HG02938 (cell line): ENCODE measurements at regions not wholly inside any gene's neighbourhood (a gene's known extent, or its start where the extent isn't known, plus 50 kb on each side); places are given as distances from the start of the nearest gene placed in this dataset.
"Not testable (repeated sequence)": the region's sequence is repeated elsewhere in the genome, so short reads cannot be mapped to it uniquely, and the experiment has no call there.

ENCODE experiments used
- ATAC-seq: cut with Tn5 transposase; IDR thresholded peaks from one replicate; pipeline ENCODE4 v1.9.1; 2021; ENCODE audit warnings: mild to moderate bottlenecking, moderate library complexity; ENCODE audit not compliant: unreplicated experiment

DNA sequence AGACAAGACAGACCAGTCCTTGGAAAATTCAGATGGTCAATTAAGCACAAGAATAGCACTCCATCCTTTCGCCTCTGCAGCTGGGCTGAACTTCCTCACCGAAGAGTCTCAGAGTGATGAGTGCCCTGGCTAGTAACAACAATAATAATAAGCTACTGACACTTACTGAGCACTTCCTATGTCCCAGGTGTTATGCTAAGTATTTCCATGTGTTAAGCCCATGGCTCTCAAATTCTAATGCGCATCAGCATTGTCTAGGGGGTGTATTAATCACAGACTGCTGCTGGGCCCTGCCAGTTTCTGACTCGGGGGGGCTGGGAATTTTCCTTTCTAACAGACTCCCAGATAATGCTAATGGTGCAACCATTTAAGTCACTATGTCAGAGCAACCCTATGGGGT, 118.2 kb upstream of the LRFN2 start:
- ATAC-seq, result no peak

DNA sequence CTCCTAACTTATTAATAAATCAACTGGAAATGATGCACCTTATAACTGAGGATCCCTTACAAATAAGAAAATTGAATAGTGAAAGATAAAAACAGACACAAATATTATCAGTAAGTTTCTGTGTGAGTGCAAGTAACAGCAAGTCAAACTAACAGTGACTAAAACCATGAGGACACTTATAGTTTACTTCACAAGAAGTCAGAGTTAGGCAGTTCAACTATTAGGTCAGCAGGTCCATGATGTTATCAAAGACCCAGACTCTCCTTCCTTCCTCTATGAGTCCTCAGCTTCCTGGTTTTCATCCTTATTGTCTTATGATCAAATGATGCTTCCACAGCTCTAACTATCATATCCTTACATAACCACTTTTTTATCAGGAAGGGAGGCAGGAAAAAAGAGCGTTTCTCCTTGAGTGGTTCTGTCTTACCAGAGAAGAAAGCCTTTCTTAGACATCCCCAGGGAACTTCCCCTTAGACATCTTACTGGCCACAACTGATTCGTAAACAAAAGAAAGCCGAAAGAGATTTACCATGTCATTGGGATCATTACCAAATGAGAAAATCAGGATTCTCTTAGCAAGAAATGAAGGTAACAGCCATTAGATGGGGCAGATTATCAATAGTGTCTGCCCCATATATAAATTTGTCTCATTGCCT, 114.3 kb upstream of the LRFN2 start:
- no peak for ATAC-seq

DNA sequence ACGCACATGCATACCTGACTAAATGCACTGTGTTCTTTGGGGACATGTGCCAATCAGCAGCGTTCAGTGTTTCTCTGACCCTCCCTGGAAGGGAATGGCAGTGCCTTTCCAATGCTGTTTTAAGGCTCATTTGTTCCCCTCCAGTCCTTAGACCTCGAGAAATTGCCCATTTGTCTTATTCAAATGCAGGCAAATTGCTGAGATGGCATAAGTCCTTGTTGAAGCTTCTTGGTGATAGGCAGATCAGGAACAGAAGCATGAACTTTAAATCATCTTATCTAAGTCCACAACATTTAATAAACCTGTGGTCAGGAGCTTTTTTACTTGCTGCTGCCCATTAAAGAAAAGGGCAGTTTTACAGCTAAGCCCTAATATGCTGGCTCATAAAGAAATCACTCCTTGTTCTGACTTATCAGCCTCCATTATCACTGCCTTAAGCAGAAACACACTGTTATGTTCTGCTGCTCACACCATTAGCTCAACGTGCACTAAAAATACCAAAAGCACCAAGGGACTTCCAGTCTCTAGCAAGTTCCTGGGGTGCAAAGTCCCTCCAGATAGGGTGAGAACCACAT, 112.9 kb upstream of the LRFN2 start:
- no peak for ATAC-seq

DNA sequence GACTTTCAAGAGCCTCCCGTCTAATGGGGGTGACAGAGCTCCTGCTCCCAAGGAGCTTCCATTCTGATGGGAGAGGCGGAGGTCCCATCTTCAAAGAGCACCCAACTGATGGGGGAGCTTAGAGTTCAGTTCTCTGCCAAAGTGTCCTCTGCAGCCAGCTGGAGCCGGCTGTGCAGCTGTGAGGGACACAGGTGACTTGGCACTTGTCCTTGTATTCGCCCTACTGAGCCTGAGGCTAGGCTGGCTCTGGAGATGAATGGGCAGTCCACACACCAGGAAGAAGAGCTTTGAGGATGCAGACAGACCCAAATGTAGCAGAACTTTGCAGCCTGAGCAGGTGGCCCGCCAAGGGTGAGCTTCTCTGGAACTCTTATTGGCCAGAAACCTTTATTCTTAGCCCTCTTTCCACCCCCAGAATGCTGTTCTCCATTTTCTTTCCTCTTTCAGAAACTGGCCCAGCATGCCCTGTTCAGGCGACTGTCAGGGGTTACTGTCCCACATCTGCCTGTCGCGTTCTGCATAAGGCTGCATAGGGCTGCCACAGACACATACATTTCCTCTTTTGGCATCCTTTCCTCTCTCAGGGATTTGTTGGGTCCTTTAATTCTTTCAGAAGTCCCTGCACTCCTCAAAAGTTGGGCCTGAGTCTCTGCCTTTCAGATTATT, 108.7 kb upstream of the LRFN2 start:
- ATAC-seq, result no peak

DNA sequence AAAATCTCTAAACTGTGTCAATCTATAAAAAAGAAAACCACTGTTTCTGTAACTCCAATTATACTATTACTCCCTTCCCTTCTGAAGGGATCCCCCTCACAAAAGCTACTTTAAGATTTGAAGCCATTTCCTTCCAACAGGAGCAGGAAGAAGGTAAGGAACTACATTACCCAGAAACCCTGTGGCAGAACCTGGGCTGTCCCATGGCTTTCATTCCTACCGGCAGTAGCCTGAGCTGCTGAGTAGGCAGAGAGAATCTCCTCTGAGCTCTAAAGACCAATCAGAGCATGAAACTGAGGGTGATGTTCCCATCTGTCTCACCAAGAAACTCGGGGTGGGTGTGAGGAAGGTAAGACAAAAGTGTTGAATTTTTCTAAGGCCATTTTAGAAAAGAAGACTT, 108.0 kb upstream of the LRFN2 start:
- no peak for ATAC-seq

DNA sequence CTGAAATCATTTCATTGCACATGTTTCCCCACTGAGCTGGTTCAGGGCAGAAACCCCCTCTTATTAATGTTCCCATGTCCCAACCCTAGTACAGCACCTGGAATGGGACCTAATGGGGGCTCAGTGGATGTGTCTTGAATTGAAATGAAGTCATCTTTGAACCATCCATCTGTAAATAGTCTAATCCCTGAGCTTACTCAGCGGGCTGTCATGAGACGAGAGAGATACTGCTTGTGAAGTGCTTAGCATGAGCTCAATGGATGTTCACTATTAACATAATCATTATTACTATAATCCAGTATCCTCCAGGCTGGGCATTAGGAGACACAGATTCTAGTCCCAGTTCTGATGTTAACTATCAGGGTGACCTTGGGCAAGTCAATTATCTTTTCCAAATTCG, 106.6 kb upstream of the LRFN2 start:
- ATAC-seq, result no peak

DNA sequence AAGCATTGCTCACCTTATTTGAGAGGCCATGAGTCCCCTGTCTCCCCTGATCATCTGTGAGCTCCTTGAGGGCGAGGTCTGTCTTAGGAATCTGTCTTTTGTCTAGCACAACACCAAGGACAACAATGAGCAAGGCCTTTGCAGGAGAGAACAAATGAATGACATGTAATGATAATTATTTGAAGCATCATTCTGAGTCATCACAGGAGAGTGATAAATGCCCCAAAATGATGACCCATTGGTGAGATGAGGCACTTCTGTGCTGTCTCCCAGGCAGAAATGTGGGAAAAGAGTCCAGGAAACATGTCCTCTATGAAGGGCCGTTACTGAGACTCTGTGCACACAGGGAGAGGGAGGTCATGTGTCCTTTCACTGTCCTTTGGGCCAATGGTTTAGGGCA, 105.2 kb upstream of the LRFN2 start:
- ATAC-seq, result no peak

DNA sequence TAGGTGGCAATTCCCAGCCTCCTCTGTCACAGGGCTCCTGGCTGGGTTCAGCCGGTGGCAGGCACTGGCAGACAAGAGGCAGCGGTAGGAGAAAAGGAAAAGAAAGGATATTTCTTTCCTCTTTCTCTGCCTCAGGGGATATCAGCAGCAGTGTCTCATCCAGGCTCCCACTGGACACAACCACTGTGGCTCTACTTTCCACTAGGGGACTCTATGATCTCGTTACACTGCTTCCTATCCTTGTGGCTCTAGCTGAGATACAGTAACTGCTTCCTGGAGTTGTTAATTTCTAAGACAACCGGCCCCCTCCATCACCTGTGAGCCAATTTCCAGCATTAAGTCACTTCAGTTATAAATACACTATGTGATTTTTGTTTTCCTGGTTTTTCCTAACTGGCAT, 102.0 kb upstream of the LRFN2 start:
- ATAC-seq, result no peak

DNA sequence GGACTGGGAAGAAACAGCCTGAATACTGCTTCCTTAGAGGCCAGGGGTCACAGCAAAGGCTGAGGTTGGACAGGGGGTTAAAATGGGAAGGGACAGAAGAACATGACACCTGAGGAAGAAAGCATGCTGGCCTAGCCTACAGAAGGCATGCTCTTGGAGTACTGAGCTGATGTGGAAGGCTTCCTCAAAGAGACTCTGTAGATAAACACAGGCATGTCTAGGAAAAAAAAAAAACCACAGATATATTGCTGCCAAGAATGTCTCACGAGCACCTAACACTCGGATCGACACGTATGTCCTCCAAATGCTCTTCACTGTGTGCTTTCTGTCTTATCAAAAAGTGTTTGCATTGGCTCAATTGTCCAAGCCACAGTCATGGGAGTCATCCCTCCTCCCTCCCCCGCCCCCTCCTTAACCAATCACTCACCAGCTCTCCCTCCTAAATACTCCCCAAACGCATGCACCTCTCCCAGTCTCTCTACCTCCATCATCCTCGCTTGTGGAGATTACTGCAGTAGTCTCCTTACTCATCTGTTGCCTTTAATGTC, 101.1 kb upstream of the LRFN2 start:
- ATAC-seq, result no peak

DNA sequence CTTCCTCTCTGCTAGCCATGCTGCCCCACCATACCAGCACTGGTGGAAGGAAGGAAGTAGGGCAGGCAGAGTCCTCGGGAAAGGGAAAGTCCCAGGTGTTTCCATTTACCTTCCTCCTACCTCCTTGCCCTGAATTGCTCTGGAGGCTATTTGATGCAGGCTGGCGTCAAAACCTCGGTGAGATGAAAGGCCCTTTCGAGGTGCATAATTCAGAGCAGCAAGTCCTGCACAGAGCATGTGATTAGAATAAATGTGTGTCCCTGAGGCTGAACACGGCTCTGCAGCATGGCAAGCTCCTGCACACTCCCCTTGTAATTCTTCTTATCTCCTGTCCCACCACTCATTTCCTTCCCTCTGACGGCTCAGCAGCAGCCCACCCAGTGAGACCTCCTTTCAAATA, 98.7 kb upstream of the LRFN2 start:
- ATAC-seq, result no peak

DNA sequence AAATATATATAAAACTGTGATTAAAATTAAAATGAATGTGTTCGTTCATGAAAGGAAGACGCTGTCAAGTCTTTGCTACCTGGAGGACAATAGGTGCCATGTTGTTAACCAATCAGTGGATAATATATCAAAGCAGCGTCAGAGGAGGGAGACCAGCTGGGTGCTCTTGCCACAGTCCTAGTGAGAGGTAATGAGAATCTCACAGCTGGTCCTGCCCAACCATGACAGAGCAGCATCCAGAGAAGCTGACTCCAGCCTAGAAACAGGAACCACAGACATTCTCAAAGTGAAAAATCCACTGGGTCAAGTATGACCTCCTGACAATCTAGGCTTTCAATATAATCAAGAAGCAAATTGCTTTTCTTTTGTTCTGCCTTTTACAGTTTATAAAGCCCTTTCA, 94.5 kb upstream of the LRFN2 start:
- ATAC-seq, result no peak

DNA sequence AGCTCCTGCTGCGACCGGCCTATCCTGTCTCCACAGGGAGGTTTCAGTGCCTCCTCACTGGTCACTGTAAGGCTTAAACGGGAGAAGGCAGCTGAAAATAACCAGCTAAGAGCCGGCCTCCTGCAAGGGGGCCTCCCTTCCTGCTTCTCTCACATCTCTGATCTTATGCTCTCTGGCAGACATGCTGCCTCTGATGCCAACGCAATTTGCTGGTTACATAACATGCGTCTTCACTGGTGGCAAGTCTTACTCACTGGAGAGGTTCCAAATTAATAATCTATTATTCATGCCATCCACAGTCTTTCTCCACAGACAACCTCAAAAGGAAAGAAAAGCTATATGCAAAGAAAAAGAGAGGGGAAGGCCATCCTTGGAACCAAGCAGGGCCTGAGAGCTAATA, 91.8 kb upstream of the LRFN2 start:
- ATAC-seq, result no peak

DNA sequence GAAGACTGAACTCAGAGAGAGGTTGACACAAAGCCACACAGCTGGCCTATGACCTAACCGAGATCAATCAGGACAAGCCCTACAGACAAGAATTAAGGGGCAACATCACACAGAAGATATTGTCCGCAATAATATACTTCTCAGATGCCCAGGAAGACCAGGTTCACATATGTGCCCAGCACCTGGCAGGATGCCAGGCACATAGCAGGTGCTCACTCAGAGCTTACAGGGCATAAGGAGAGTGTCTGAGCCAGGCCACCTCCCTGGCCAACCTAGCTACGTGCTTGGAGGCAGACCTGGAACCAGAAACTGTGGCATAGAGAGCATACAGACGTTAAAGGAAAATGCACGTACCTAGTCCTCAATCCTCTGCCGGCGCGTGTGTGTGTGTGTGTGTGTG, 87.0 kb upstream of the LRFN2 start:
- ATAC-seq, result no peak

DNA sequence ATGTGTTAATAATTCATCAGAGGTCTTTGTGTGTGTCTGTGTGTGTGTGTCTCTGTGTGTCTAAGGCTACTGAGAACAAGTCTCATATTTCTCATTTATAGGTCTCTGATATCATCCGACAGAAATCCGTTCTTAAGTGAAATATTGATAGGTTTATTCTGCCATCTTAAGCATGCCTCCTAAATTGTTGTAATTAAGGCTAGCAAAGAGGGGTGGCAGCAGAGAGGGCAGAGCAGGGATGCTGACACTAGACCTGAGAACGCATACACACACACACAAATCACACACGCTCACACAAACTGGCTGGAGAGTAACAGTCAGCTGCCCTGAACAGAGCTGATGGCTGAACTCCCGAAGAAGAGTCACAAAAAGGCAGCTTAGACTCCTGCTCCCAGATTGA, 84.9 kb upstream of the LRFN2 start:
- ATAC-seq, result no peak

DNA sequence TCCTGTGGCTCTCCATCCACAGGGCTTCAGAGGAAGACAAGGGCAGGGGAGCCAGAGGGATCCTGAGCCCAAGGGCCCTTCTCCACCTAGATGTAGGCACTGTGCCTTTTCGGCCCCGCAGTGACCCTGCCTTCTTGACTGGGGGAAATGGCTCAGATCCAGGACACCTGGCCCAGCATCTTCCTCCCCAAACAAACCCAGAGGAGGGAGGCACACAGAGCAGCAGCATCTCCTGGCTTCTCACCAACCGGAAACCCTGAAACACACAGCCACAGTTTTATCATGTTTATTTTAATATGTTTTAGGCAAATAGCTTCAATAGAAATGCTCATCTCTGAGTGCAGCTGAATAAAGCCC, 84.5 kb upstream of the LRFN2 start:
- no peak for ATAC-seq

DNA sequence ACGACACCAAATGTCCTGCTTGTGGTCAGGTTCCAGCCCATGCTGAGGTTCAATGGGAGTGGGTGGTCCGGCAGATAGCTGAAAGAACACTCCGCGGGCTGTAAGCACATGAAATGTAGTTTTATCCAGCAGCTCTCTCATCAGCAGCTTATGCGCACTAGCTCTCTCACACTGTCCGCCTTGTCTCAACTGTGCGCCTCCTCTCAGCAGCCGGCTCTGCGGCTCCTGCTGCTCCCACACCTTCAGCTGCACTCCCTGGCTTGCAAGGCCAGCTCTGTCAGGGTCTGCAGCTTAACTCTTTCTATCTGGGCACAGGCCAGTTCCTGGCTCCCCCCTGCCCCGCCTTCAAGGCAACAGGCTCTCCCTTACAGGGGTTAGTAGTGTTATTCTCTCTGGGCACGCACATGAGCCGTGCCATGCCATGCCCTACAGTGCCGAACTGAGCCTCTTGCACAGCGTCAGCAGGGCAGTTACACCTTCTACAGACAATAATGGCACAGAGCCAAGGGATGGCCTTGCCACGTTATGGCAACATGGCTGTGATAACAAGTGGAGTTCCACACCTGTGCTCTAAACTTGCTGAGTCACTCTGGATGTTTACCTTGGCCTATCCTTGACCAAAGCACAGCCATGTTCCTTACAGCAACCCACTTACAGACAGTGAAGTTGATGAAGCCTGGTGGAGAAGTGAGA, 84.0 kb upstream of the LRFN2 start:
- no peak for ATAC-seq

DNA sequence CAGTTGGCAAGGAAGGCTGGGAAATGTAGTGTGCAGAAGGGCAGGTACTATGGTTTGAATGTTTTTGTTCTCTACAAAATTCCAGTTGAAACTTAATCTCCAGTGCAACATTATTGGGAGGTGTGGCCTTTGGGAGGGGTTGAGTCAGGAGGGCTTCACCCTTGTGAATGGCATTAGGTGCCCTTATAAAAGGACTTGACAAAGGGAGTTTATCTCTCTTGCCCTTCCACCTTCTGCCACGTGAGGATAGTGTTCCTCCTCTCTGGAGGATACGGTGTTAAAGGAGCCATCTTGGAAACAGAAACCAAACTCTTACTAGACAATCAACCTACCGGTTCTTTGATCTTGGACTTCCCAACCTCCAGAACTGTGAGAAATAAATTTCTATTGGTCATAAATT, 82.2 kb upstream of the LRFN2 start:
- no peak for ATAC-seq

DNA sequence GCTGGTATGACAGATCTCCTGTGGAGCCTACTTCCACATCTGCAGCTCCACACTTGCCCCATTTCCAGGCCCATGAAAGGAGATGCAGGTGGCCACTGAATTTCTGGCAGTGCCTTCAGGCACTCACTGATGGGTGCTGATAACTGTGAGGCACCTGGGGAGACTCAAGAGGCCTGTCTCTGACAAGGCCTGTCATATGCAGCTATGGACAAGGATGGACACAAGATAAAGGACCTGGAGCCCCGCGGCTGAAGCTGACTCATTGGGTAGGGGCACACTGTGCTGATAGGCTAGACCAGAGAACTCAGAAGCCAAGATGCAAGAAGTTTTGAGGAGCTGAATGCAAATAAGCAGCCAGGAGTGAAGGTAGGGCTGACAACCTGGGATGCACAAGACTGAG, 81.0 kb upstream of the LRFN2 start:
- ATAC-seq, result no peak

DNA sequence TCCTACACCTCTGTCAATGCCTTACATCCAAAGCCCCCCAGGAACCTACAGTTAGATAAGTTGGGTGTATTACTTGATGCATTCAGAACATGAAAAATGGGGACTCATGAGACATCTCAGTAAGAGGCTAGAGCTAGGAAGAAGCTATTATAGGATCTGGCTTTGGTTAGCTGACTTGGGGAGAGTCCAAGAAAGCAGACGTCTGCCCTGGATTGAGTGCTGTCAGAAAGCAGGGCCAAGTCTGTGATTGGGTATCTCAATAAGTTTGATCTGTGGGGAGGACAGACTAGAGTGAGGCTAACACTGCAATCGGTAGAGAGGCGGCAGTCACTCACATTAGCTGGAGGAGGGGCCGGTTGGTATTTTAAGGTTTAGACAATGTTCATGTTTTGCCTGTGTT, 79.4 kb upstream of the LRFN2 start:
- no peak for ATAC-seq

DNA sequence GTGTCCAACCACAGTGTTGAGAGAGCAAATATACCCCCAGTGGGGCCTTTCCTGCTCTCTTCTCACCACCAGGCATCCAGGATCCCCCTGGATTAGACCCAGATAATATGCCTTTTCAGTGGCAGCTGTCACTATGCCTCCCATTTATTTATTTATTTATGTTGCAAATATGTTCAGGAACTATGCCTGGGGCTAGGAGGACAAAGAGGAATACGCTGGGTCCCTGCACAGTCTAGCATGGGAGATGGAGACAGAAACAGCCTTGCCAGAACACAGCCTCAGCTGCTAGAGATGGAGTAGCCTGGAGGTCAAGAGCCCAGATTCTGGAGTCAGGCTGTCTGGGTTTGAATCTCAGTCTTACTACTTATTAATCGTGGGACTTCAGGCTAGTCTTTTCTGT, 74.6 kb upstream of the LRFN2 start:
- no peak for ATAC-seq

DNA sequence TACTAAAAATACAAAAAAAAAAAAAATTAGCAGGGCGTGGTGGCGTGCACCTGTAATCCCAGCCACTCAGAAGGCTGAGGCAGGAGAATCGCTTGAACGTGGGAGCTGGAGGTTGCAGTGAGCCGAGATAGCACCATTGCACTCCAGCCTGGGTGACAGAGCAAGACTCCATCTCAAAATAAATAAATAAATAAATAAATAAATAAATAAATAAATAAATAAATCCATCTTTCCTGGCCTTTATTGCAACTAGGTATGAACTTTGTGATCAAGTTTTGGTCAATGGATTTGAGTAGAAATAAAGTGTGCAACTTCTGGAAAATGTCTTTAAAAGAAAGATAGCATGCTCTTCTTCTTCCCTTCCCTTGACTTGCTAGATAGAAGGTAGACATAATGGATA, 69.6 kb upstream of the LRFN2 start:
- ATAC-seq, result not testable (repeated sequence)

DNA sequence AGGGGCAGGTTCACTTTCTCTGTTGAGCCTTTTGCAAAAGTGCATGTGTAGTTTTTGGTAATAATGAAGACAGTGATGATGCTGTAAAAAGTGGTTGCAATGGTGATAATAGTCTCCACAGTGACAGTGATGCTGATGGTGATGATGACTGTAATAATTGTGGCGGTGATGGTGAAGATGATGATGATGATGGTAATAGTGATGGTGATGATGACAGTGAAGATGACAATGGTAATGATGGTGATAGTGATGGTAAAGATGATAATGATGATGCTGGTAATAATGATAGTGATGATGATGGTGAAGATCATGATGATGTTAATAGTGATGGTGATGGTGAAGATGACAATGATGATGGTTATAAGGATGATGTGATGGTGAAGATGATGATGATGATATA, 67.7 kb upstream of the LRFN2 start:
- no peak for ATAC-seq
